A549 (cell line): ENCODE measurements at regions not wholly inside any gene's neighbourhood (a gene's known extent, or its start where the extent isn't known, plus 50 kb on each side); places are given as distances from the start of the nearest gene placed in this dataset.

Experiments used
- ATAC-seq, 2 experiments: fragments of 200-7000 bp in 1 of 2; fragments of >200 bp in 1 of 2; cut with Nextera tagmentation in 1 of 2; cut with Tn5 transposase in 1 of 2; 3 replicates each; pipeline versions ENCODE4 v1.8.0 to v1.9.1; 2018 to 2020; ENCODE audit warnings: mild to moderate bottlenecking in 1 of 2, moderate library complexity in 1 of 2
- CTCF ChIA-PET: fragments of 300-600 bp; sonication (Branson Sonifier 250); formaldehyde crosslinking; extraction: SDS; loops from one replicate; lab custom pipeline; 2021; ENCODE audit warnings: antibody characterized with exemption, inconsistent platforms; lab: Yijun Ruan, JAX
- POLR2A ChIA-PET: fragments of 350-600 bp; formaldehyde crosslinking; extraction: SDS; loops from one replicate; lab custom pipeline; 2021; ENCODE audit warnings: antibody characterized with exemption, inconsistent platforms; lab: Yijun Ruan, JAX
- DNase-seq, 2 experiments: peaks; one replicate each; pipeline versions ENCODE4 v3.0.0 to v3.0.0-alpha.2; 2011 to 2016; ENCODE audit warnings: low read depth in 1 of 2, low spot score in 1 of 2
- FAIRE-seq: peaks from 2 replicates; lab custom pipeline; 2011; peaks lifted over from hg19 to GRCh38; lab: Jason Lieb, UNC
- H3K27ac ChIP-seq, 2 experiments: fragments of >200 bp; sonication (Bioruptor Twin); formaldehyde crosslinking; 3 replicates each; pipeline ENCODE4 v1.5.1; 2016 to 2017
- H3K4me1 ChIP-seq: fragments of >200 bp; sonication (Bioruptor Twin); formaldehyde crosslinking; 3 replicates; pipeline ENCODE4 v1.6.1; 2016
- H3K4me2 ChIP-seq: fragments of >200 bp; sonication (Bioruptor Twin); formaldehyde crosslinking; 3 replicates; pipeline ENCODE4 v1.6.1; 2016
- H3K4me3 ChIP-seq: fragments of >200 bp; sonication (Bioruptor Twin); formaldehyde crosslinking; 3 replicates; pipeline ENCODE4 v1.5.1; 2016
- H3K9me3 ChIP-seq: fragments of >200 bp; sonication (Bioruptor Twin); formaldehyde crosslinking; 3 replicates; pipeline ENCODE4 v1.6.1; 2016
- ATOH8 ChIP-seq: fragments of 250-450 bp; sonication (Bioruptor Pico); IDR thresholded peaks from 2 replicates; pipeline ENCODE4 v1.5.0; 2020; ENCODE audit warnings: low read depth, mild to moderate bottlenecking, moderate library complexity
- CEBPB ChIP-seq, 2 experiments: fragments of >200 bp in 1 of 2; sonication (Bioruptor Twin) in 1 of 2; formaldehyde crosslinking in 1 of 2; IDR thresholded peaks; 2 replicates each; pipeline ENCODE4 v1.6.1; 2012 to 2016
- EHF ChIP-seq: fragments of 250-450 bp; sonication (Bioruptor Pico); IDR thresholded peaks from 2 replicates; pipeline ENCODE4 v1.5.0; 2020; ENCODE audit warnings: mild to moderate bottlenecking
- FOSL2 ChIP-seq, 2 experiments: fragments of 450-650 bp in 1 of 2; fragments of >200 bp in 1 of 2; sonication (Bioruptor Twin) in 1 of 2; formaldehyde crosslinking; IDR thresholded peaks; 2 replicates each; pipeline versions ENCODE4 v1.5.0 to v1.6.1; 2016 to 2020; ENCODE audit warnings: mild to moderate bottlenecking in 1 of 2, moderate library complexity in 1 of 2
- FOXS1 ChIP-seq: fragments of 250-450 bp; sonication (Bioruptor Pico); IDR thresholded peaks from 2 replicates; pipeline ENCODE4 v1.5.0; 2020; ENCODE audit warnings: mild to moderate bottlenecking, moderate library complexity
- HDAC2 ChIP-seq: fragments of 200-600 bp; sonication (generic); IDR thresholded peaks from 2 replicates; pipeline ENCODE4 v1.6.1; 2016
- HES2 ChIP-seq: fragments of >200 bp; sonication (Bioruptor Twin); formaldehyde crosslinking; IDR thresholded peaks from 2 replicates; pipeline ENCODE4 v1.6.1; 2016
- HOXA7 ChIP-seq: fragments of 250-450 bp; sonication (Bioruptor Pico); IDR thresholded peaks from 2 replicates; pipeline ENCODE4 v1.5.0; 2020; ENCODE audit warnings: mild to moderate bottlenecking, moderate library complexity
- HOXB13 ChIP-seq: fragments of 250-450 bp; sonication (Bioruptor Pico); IDR thresholded peaks from 2 replicates; pipeline ENCODE4 v1.5.0; 2020; ENCODE audit warnings: low read depth, mild to moderate bottlenecking, moderate library complexity
- HOXB5 ChIP-seq: fragments of 250-450 bp; sonication (Bioruptor Pico); IDR thresholded peaks from 2 replicates; pipeline ENCODE4 v1.5.0; 2020; ENCODE audit warnings: mild to moderate bottlenecking, moderate library complexity
- KDM1A ChIP-seq: fragments of 200-600 bp; sonication (generic); IDR thresholded peaks from 2 replicates; pipeline ENCODE4 v1.6.1; 2016; ENCODE audit warnings: low read depth, mild to moderate bottlenecking
- MAFK ChIP-seq: fragments of 450-650 bp; IDR thresholded peaks from 2 replicates; pipeline ENCODE4 v1.6.1; 2014; ENCODE audit not compliant: partially characterized antibody
- MYC ChIP-seq: IDR thresholded peaks from 2 replicates; pipeline ENCODE4 v1.6.1; 2012; ENCODE audit warnings: mild to moderate bottlenecking, inconsistent platforms, low read length, improper control_type of control experiment, borderline replicate concordance
- PHF8 ChIP-seq: fragments of 200-600 bp; sonication (generic); IDR thresholded peaks from 2 replicates; pipeline ENCODE4 v1.6.1; 2016; ENCODE audit warnings: low read depth, mild to moderate bottlenecking, antibody characterized with exemption, moderate library complexity, borderline replicate concordance
- POLR2AphosphoS2 ChIP-seq: conservative IDR thresholded peaks from 2 replicates; pipeline ENCODE4 v1.6.1; 2012; ENCODE audit warnings: low read length, improper control_type of control experiment, inconsistent platforms
- RARB ChIP-seq: fragments of 250-450 bp; sonication (Bioruptor Pico); IDR thresholded peaks from 2 replicates; pipeline ENCODE4 v1.8.0; 2021; ENCODE audit warnings: mild to moderate bottlenecking, moderate library complexity
- RFX5 ChIP-seq: fragments of 450-650 bp; IDR thresholded peaks from 2 replicates; pipeline ENCODE4 v1.7.1; 2014; ENCODE audit warnings: antibody characterized with exemption, mild to moderate bottlenecking, moderate library complexity
- SMC3 ChIP-seq: fragments of >200 bp; sonication (Bioruptor Twin); formaldehyde crosslinking; IDR thresholded peaks from 3 replicates; pipeline ENCODE4 v1.6.1; 2018; ENCODE audit warnings: inconsistent platforms
- TFCP2L1 ChIP-seq: fragments of 250-450 bp; sonication (Bioruptor Pico); IDR thresholded peaks from 2 replicates; pipeline ENCODE4 v1.5.0; 2021; ENCODE audit warnings: mild to moderate bottlenecking
- TP53 ChIP-seq: fragments of 250-450 bp; sonication (Bioruptor Pico); IDR thresholded peaks from 2 replicates; pipeline ENCODE4 v1.5.0; 2021; ENCODE audit warnings: mild to moderate bottlenecking, moderate library complexity
- WGBS: methylation state at CpG from one replicate; pipeline ENCODE4 v1.1.6; 2017; ENCODE audit errors: missing lambda C conversion rate; 5-methylcytosine and 5-hydroxymethylcytosine counted together
- TF ChIP-seq, protein P1 (sequence below): fragments of >200 bp; sonication (Bioruptor Twin); formaldehyde crosslinking; IDR thresholded peaks from 3 replicates; pipeline ENCODE4 v1.6.1; 2016

DNA sequence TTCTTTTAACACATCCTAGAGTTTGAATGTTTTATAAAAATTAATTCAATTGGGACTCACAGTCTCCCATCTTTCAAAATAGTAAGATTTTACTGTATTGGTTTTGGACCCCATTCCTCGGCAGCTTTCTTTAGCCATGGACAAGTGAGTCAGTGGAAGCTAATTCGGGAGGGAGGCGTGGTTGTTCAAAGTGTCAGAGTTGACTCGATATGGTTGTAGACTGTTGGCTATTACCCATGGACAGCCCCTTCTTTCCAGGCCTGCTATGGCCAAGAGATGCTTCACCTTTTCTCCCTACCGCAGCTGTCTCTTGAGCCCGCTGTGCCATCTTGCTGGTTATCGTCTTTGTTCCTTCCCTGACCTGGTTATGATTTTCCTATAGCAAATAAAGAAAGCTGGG is 243.0 kb downstream of the CD83 start:
- 87% methylated on average over 7 of the region's 7 CpGs for WGBS
- Histone ChIP-seq H3K27ac (no peak overlapping the region), H3K4me1 (no peaks in the 10 kb centered on the region), H3K9me3 (no peaks in the 10 kb centered on the region), H3K4me3 (no peak overlapping the region), H3K4me2 (no peak overlapping the region)
- POLR2A ChIA-PET, result no interaction called here
- TF ChIP-seq MYC (no peak), TFCP2L1 (no peak), EHF (no peak), RARB (CRISPR knock-in tag) (no peak), HOXB5 (no peak), POLR2AphosphoS2 (no peak), ATOH8 (no peak), HOXA7 (CRISPR knock-in tag) (no peak), HES2 (no peak)
- DNase-seq (no peak), ATAC-seq (no peak), FAIRE-seq (no peak)
- CTCF ChIA-PET, result interaction anchor here (1.3 kb wide), 1 partner anchor 16 kb away, joined by 3 read pairs; no protein-coding TSS in a partner anchor

GRCh38 chr6:14361297-14361696 is 243.7 kb downstream of the CD83 start:
- 44% methylated on average over 2 of the region's 2 CpGs for WGBS
- ATAC-seq, result no peak
- CTCF ChIA-PET, result interaction anchor here (1.3 kb wide), 1 partner anchor 15 kb away, joined by 3 read pairs; no protein-coding TSS in a partner anchor
- TF ChIP-seq PHF8 (no peak), HOXB13 (no peak), CEBPB (IDR thresholded peaks at IDR 0.05) (no peak), SMC3 (no peak), FOXS1 (no peak), RFX5 (no peak), HDAC2 (no peak), RARB (CRISPR knock-in tag) (no peak)
- H3K9me3 ChIP-seq, result no peaks in the 10 kb centered on the region
- H3K4me1 ChIP-seq, result no peaks in the 10 kb centered on the region
- no peak for DNase-seq
- no peak for FAIRE-seq
- H3K4me3 ChIP-seq, result no peak overlapping the region
- no peak overlapping the region for H3K4me2 ChIP-seq
- POLR2A ChIA-PET, result no interaction called here
- no peak overlapping the region for H3K27ac ChIP-seq

GRCh38 chr6:14361956-14362587 is 244.5 kb downstream of the CD83 start:
- H3K9me3 ChIP-seq, result no peaks in the 10 kb centered on the region
- H3K27ac ChIP-seq, result no peak overlapping the region
- no peak overlapping the region for H3K4me2 ChIP-seq
- ChIA-PET POLR2A (no interaction called here), CTCF (interaction anchor here (1.3 kb wide), 1 partner anchor 14 kb away, joined by 3 read pairs; no protein-coding TSS in a partner anchor)
- 70% methylated on average over 5 of the region's 5 CpGs for WGBS
- no peak overlapping the region for H3K4me3 ChIP-seq
- DNase-seq (no peak), FAIRE-seq (no peak), ATAC-seq (no peak)
- no peak for TF ChIP-seq KDM1A
- TF ChIP-seq TP53, result no peak
- TF ChIP-seq, protein P1, sequence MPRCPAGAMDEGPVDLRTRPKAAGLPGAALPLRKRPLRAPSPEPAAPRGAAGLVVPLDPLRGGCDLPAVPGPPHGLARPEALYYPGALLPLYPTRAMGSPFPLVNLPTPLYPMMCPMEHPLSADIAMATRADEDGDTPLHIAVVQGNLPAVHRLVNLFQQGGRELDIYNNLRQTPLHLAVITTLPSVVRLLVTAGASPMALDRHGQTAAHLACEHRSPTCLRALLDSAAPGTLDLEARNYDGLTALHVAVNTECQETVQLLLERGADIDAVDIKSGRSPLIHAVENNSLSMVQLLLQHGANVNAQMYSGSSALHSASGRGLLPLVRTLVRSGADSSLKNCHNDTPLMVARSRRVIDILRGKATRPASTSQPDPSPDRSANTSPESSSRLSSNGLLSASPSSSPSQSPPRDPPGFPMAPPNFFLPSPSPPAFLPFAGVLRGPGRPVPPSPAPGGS, result no peak
- TF ChIP-seq HOXB13, result no peak
- TF ChIP-seq FOSL2 (IDR thresholded peaks at IDR 0.05), result no peak
- no peak for TF ChIP-seq FOSL2 (CRISPR knock-in tag; IDR thresholded peaks at IDR 0.05)
- peak; percentile 45 for TF ChIP-seq MAFK
- H3K4me1 ChIP-seq, result no peaks in the 10 kb centered on the region
